Esophagus muscularis mucosa (tissue), 4 donors: ENCODE measurements at regions not wholly inside any gene's neighbourhood (a gene's known extent, or its start where the extent isn't known, plus 50 kb on each side); places are given as distances from the start of the nearest gene placed in this dataset.

Experiments
- EP300 ChIP-seq: sonication (generic); formaldehyde crosslinking; IDR thresholded peaks from one replicate; pipeline ENCODE4 v1.6.1; 2017; ENCODE audit warnings: antibody characterized with exemption
- POLR2A ChIP-seq: fragments of 450-650 bp; IDR thresholded peaks from one replicate; pipeline ENCODE4 v1.6.1; 2017; ENCODE audit warnings: antibody characterized with exemption, moderate library complexity, mild to moderate bottlenecking, low read depth
- TF ChIP-seq, protein P1 (sequence below), 3 experiments: fragments of 200-600 bp in 2 of 3; fragments of 450-650 bp in 1 of 3; sonication (generic) in 2 of 3; IDR thresholded peaks; one replicate each; pipeline ENCODE4 v1.5.1; 2017 to 2019; ENCODE audit warnings: antibody characterized with exemption in 3 of 3, mild to moderate bottlenecking in 2 of 3, moderate library complexity in 1 of 3

DNA sequence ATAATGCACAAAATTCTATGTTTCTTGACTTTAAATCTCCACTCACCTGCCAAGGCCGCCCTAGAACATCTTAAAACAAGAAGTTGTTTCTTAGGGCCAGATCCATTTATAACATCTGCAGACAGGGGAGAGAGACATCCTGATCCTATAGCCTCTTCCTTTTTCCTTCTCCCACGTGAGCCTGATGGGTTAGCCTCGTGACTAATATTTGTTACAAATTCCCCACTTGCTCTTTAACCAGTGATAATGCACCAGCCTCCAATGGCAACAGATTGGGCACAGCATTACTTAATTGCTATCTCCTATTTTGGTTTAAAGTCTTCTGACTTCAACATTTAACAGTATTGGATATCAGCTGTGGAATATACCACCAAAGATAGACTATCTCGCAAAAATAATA lies 196.5 kb downstream of the GADD45G start:
- TF ChIP-seq, protein P1, sequence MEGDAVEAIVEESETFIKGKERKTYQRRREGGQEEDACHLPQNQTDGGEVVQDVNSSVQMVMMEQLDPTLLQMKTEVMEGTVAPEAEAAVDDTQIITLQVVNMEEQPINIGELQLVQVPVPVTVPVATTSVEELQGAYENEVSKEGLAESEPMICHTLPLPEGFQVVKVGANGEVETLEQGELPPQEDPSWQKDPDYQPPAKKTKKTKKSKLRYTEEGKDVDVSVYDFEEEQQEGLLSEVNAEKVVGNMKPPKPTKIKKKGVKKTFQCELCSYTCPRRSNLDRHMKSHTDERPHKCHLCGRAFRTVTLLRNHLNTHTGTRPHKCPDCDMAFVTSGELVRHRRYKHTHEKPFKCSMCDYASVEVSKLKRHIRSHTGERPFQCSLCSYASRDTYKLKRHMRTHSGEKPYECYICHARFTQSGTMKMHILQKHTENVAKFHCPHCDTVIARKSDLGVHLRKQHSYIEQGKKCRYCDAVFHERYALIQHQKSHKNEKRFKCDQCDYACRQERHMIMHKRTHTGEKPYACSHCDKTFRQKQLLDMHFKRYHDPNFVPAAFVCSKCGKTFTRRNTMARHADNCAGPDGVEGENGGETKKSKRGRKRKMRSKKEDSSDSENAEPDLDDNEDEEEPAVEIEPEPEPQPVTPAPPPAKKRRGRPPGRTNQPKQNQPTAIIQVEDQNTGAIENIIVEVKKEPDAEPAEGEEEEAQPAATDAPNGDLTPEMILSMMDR (IDR thresholded peaks at IDR 0.05), result no peak
- TF ChIP-seq EP300, result no peak
- no peak for TF ChIP-seq POLR2A
